Retinal pigment epithelial cell (primary cell): ENCODE measurements at regions not wholly inside any gene's neighbourhood (a gene's known extent, or its start where the extent isn't known, plus 50 kb on each side); places are given as distances from the start of the nearest gene placed in this dataset.

Source experiments
- DNase-seq: peaks from one replicate; pipeline ENCODE4 v3.0.0-alpha.2; 2010; ENCODE audit warnings: low read depth
- H3K4me3 ChIP-seq: 2 replicates; pipeline ENCODE4 v1.5.1; 2011; ENCODE audit warnings: mild to moderate bottlenecking, low read length, control low read depth, moderate library complexity
- CTCF ChIP-seq: conservative IDR thresholded peaks from 2 replicates; pipeline ENCODE4 v1.5.1; 2011; ENCODE audit warnings: low read depth, low read length, control low read depth, inconsistent platforms

- TF ChIP-seq CTCF: no peak
- DNase-seq: no peak
Measured at GRCh38 chr10:64374346-64374745, 853.1 kb downstream of the REEP3 start.

GRCh38 chr10:64376167-64376566 lies 855.0 kb downstream of the REEP3 start:
- DNase-seq: no peak
- no peak overlapping the region for H3K4me3 ChIP-seq
- TF ChIP-seq CTCF: peak; percentile 16

More at GRCh38 chr10:64374346-64374745, 853.1 kb downstream of the REEP3 start:
- H3K4me3 ChIP-seq: no peak overlapping the region

- H3K4me3 ChIP-seq: no peak overlapping the region
- no peak for DNase-seq
- TF ChIP-seq CTCF: peak; percentile 42
Measured at GRCh38 chr10:64379898-64380297, 858.7 kb downstream of the REEP3 start.

GRCh38 chr10:64385355-64385754 lies 864.2 kb downstream of the REEP3 start:
- no peak overlapping the region for H3K4me3 ChIP-seq
- DNase-seq: no peak
- TF ChIP-seq CTCF: no peak

GRCh38 chr10:64394744-64395143 lies 873.5 kb downstream of the REEP3 start:
- no peak for TF ChIP-seq CTCF
- no peak overlapping the region for H3K4me3 ChIP-seq
- DNase-seq: no peak

- no peak overlapping the region for H3K4me3 ChIP-seq
- DNase-seq: no peak
- TF ChIP-seq CTCF: no peak
Measured at GRCh38 chr10:64396105-64396708, 875.0 kb downstream of the REEP3 start.

- TF ChIP-seq CTCF: no peak
Measured at GRCh38 chr10:64397125-64397524, 875.9 kb downstream of the REEP3 start.

More at GRCh38 chr10:64397125-64397524, 875.9 kb downstream of the REEP3 start:
- DNase-seq: no peak
- H3K4me3 ChIP-seq: no peak overlapping the region
